HG03135 (cell line): ENCODE measurements at regions not wholly inside any gene's neighbourhood (a gene's known extent, or its start where the extent isn't known, plus 50 kb on each side); places are given as distances from the start of the nearest gene placed in this dataset.

ENCODE experiments used
- ATAC-seq: cut with Tn5 transposase; IDR thresholded peaks from one replicate; pipeline ENCODE4 v1.9.1; 2021; ENCODE audit warnings: mild to moderate bottlenecking, moderate library complexity; ENCODE audit not compliant: unreplicated experiment

GRCh38 chr9:80213613-80214012 is 641.8 kb downstream of the TLE4 start:
- ATAC-seq = no peak

GRCh38 chr9:80208696-80209095 is 636.9 kb downstream of the TLE4 start:
- no peak for ATAC-seq

- no peak for ATAC-seq
Observed at GRCh38 chr9:80204054-80204453, 632.3 kb downstream of the TLE4 start.

DNA sequence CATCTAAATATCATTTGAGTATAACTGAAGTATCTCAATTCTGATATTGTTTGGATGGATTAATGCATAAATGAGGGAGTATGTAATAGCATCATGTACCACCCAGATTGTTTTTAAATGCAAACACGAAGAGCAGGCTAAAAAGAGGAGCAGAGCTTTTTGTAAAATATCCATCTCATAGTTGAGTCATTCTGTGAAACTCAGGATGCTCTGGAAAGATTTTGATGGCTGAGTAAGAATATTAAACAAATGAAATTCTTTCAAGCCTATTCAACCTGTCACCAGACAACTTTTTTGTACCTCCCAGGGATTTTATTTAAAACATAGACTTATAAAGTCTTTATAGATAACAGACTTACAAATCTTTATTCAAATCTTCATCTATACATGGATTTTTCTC is 625.9 kb downstream of the TLE4 start:
- no peak for ATAC-seq

DNA sequence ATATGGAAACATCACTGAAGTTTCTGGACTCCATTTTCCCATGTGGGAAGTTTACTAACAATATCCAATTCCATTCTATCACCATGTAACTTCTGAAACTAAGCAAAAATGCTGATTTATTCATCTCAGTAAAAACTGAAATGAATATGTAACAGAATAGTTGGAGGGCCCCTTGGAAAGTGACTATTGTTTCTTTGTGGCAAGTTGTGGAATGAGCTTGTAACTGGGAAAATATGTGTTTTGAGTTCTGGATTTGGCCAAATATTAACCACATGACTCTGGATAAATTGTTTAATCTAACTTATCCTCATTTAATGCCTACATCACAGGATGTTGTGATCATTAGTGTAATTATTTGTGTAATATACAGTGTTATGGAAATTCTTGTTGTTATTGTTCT is 619.3 kb downstream of the TLE4 start:
- ATAC-seq = no peak

GRCh38 chr9:80188579-80188978 is 616.8 kb downstream of the TLE4 start:
- no peak for ATAC-seq

GRCh38 chr9:80185112-80185738 is 613.5 kb downstream of the TLE4 start:
- no peak for ATAC-seq

GRCh38 chr9:80177949-80178480 is 606.2 kb downstream of the TLE4 start:
- no peak for ATAC-seq

DNA sequence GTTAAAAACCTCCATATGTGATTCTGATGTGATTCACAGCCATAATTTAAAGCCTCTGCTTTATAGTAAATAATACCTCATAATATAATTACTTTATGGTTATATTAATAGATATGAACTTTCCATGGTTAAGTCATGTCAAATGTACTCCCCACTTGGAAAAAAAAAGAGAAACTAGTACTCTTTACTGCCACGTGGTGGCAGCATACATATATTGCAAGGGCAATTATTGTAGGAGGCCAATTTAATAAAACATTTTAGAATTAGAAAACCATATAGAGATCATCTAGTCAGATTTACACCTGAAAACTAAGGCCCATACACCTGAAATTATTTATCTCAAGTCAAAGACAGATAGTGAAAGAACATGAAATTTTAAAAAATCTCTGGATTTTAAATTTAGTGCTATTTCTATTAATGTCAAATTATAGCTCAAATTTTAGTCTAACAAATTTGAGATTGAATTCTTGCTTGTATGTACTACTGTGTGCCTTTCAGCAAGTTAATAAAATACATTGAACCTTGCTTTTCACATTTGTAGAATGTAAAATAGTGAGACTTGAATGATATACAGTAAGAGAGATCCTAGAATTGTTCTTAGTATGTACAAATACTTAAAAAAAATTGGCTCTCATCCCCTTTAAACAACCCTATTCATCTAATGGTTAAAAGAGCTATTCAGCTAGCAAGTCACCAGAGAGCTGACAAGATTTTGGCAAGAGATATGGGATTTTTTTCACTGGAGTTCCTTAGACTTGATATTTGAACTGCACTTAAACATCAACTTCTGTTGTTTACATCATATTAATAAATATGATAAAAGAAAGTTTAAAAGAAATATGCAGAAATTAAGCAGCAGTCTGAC is 603.8 kb downstream of the TLE4 start:
- ATAC-seq = no peak

DNA sequence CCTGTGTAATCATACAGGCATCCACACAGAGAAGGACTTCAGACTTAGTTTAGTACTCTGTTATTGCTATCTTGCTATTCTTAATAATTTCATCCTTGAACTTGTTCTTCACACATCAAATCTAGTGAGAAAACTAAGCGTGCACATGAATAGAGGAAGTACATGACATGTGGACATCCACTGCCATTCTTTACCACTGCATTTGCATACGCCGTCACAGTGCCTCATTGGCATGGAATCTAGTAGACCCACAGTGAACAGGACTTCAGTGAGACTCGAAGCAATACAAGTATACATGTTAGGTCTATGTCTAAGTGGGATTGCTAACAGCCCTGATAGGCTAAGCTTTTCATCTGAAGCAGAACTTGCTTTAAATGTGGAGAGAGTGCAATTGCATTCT is 592.1 kb downstream of the TLE4 start:
- peak; percentile 70 for ATAC-seq

GRCh38 chr9:80158554-80159170 is 586.9 kb downstream of the TLE4 start:
- ATAC-seq = no peak

GRCh38 chr9:80158131-80158530 is 586.4 kb downstream of the TLE4 start:
- ATAC-seq = no peak

DNA sequence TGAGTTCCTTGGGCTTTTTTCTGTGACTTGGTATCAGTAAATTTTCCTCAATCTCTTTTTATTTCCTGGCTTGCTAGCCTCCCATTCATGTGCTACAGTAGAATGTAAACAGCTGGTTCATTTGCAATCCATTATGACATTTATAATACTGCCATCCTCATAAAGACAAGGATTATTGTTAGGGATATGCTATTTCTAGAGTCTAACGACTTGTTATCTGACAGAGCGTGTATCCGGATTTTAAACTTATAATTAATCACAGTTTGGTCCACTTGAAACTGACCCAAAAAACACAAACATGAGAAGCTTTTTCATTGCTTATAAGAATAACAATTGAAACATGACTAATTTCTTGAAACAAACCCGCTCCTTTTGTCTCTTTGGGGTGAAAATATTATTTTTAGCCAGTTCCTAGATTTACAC is 585.8 kb downstream of the TLE4 start:
- no peak for ATAC-seq

DNA sequence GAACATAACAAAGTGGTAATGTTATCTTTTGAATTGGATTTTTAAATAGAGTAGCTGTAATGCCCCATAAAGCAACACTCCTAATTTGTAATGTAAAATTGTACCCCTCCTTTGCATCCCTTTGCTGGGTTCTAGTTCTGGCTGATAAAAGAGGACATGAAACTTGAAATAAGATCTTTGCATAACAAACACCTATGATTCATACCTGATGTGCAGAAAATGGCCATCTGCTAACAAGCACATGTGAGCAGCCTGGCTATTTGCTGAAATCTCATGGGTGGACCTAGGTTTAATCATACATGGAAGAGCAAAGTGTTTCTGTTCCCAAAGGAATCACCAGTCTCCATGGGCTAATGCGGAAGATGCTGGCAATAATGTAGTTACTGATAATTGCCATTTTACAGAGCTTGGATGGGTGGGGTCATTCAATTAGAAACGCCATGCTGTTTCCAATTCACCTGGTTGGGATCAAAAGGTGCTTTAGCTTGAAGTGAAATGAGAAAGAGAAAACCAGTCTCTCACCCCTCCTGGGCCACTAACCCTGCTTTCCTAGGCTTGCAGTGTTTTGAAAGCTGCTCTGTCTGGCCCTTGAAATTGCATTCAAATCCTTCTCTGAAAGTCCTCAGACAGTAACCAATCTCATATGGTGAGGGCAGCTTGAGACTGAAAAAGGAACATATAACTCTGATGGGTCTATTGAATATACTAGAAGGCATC is 585.1 kb downstream of the TLE4 start:
- no peak for ATAC-seq

GRCh38 chr9:80156262-80156661 is 584.5 kb downstream of the TLE4 start:
- no peak for ATAC-seq

DNA sequence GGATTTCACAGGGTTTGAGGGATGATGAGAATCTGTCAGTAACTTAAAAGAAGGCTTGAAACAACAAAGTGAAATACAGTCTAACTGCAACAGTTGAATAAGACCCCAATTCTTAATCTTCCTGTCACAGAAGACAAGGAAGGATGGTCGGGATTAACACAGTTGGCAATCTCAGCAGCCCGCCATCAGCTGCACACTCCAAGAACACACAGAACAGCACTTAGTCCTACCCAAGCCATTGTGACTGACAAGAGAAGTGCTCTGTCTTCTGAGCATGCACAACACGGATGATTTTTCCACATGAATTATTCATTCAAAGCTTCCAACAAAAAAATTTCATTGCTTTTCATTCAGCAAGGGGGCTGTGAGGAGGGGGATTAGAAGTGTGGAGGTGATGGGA is 576.1 kb downstream of the TLE4 start:
- no peak for ATAC-seq

GRCh38 chr9:80146466-80146865 is 574.7 kb downstream of the TLE4 start:
- no peak for ATAC-seq

- no peak for ATAC-seq
Observed at GRCh38 chr9:80144856-80145255, 573.1 kb downstream of the TLE4 start.

- no peak for ATAC-seq
Observed at GRCh38 chr9:80144406-80144805, 572.6 kb downstream of the TLE4 start.

GRCh38 chr9:80143899-80144298 is 572.1 kb downstream of the TLE4 start:
- ATAC-seq = no peak

- peak; percentile 90 for ATAC-seq
Observed at GRCh38 chr9:80134487-80134886, 562.7 kb downstream of the TLE4 start.
